Omental fat pad (tissue), 3 donors: ENCODE measurements at regions not wholly inside any gene's neighbourhood (a gene's known extent, or its start where the extent isn't known, plus 50 kb on each side); places are given as distances from the start of the nearest gene placed in this dataset.

Source experiments
- ATAC-seq: fragments of 150-250 bp; one replicate; pipeline ENCODE4 v1.9.1; 2016; ENCODE audit warnings: mild to moderate bottlenecking, moderate library complexity; ENCODE audit not compliant: low FRiP score
- DNase-seq: peaks from one replicate; pipeline ENCODE4 v3.0.0-alpha.2; 2019; ENCODE audit warnings: low spot score
- TF ChIP-seq, protein P1 (sequence below), 3 donors: fragments of 450-650 bp; IDR thresholded peaks; one replicate each; pipeline ENCODE4 v1.5.1; 2016 to 2017; ENCODE audit warnings: antibody characterized with exemption in 3 of 3, mild to moderate bottlenecking in 3 of 3, moderate library complexity in 2 of 3

- TF ChIP-seq, protein P1, sequence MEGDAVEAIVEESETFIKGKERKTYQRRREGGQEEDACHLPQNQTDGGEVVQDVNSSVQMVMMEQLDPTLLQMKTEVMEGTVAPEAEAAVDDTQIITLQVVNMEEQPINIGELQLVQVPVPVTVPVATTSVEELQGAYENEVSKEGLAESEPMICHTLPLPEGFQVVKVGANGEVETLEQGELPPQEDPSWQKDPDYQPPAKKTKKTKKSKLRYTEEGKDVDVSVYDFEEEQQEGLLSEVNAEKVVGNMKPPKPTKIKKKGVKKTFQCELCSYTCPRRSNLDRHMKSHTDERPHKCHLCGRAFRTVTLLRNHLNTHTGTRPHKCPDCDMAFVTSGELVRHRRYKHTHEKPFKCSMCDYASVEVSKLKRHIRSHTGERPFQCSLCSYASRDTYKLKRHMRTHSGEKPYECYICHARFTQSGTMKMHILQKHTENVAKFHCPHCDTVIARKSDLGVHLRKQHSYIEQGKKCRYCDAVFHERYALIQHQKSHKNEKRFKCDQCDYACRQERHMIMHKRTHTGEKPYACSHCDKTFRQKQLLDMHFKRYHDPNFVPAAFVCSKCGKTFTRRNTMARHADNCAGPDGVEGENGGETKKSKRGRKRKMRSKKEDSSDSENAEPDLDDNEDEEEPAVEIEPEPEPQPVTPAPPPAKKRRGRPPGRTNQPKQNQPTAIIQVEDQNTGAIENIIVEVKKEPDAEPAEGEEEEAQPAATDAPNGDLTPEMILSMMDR (IDR thresholded peaks at IDR 0.05): no peak
- DNase-seq: no peak
- ATAC-seq: no peak
Measured at GRCh38 chr1:78410643-78411042, 80.1 kb upstream of the PTGFR start.

DNA sequence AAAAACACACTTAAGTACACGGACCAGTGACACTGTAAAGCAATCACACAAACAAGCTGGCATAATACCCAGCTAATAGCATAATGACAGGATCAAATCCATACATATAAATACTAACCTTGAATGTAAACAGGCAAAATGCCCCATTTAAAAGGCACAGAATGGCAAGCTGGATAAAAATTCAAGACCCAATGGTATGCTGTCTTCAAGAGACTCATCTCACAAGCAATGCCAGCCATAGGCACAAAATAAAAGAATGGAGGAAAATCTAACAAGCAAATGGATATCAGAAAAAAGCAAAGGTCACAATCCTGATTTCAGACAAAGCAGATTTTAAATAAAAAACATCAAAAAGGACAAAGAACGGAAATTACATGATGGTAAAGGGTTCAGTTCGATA, 79.1 kb upstream of the PTGFR start:
- no peak for DNase-seq
- TF ChIP-seq, protein P1 (IDR thresholded peaks at IDR 0.05): no peak

DNA sequence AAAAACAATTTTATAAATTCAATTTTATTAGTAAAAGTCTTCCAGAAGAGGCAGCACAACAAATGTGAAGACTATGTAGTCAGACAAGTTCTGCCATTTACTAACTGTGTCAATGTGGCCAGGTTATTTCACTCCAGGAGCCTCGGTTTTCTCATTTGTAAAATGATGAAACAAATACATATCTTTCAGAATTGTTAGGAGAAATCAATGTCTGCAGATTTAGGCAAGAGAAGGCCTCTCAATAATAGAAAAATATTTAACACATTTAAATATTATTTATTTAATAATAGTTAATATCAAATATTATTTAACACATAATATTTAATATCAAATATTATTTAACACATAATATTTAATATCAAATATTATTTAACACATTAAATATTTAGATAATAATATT, 75.6 kb upstream of the PTGFR start:
- TF ChIP-seq, protein P1 (IDR thresholded peaks at IDR 0.05): no peak
- DNase-seq (no peak), ATAC-seq (no peak)

More for the DNA sequence above, 79.1 kb upstream of the PTGFR start:
- ATAC-seq: no peak

DNA sequence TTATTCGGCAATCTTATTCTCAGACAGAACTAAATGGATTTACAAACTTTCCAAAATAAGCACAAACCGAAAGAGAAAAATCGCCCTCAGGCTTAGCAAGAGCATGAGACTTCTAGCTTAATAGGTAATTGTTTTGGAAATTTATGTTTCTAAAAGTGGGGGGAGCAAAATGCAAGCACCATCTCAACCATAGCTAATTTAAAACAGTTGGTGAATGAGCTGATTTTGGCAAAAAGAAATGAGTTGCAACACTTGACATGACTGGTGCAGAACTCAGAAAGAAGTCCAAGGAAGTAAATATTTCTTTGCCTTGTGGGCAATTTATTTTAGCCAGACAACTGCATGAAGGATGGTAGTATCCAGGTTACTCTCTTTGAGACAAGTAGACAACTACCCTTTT, 71.5 kb upstream of the PTGFR start:
- no peak for ATAC-seq
- TF ChIP-seq, protein P1 (IDR thresholded peaks at IDR 0.05): no peak

GRCh38 chr1:78420181-78420580, 70.6 kb upstream of the PTGFR start:
- TF ChIP-seq, protein P1 (IDR thresholded peaks at IDR 0.05): no peak
- DNase-seq (no peak), ATAC-seq (no peak)

More for the DNA sequence above, 71.5 kb upstream of the PTGFR start:
- DNase-seq: no peak

DNA sequence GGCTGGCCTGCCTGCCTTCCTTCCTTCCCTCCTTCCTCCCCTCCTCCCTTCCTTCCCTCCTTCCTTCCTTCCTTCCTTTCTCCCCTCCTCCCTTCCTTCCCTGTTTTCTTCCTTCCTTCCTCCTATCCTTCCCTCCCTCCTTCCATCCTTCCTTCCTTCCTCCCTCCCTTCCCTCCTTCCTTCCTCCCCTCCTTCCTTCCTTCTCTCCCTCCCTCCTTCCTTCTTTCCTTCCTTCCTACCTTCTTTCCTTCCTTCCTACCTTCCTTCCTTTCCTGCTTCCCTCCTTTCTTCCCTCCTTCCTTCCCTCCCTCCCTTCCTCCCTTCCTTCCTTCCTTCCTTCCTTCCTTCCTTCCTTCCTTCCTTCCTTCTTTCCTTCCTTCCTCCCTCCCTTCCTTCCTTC, 70.1 kb upstream of the PTGFR start:
- TF ChIP-seq, protein P1 (IDR thresholded peaks at IDR 0.05): no peak
- ATAC-seq (no peak), DNase-seq (no peak)

- no peak for DNase-seq
- ATAC-seq: no peak
- TF ChIP-seq, protein P1 (IDR thresholded peaks at IDR 0.05): no peak
Measured at GRCh38 chr1:78424720-78425119, 66.1 kb upstream of the PTGFR start.
